ENCODE measurements at regions not wholly inside any gene's neighbourhood (a gene's known extent, or its start where the extent isn't known, plus 50 kb on each side); places are given as distances from the start of the nearest gene placed in this dataset.

DNA sequence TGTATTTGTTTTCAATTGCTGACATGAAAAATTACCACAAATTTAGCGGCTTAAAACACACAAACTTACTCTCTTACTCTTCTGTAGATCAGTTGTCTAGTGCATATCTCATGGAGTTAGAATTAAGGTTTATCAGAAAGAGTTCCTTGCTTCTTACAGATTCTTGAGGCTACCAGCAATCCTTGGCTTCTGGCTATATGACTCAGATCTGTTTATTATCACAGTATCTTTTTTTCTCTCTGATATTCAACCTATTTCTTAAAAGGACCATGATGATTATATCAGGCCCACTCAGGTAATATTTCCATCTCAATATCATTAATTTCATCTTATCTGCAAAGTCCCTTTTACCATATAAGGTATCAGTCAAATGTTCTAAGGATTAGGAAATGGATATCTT is 263.5 kb upstream of the BCHE start:
- TF ChIP-seq, protein P1, sequence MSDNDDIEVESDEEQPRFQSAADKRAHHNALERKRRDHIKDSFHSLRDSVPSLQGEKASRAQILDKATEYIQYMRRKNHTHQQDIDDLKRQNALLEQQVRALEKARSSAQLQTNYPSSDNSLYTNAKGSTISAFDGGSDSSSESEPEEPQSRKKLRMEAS (IDR thresholded peaks at IDR 0.05; ENCODE audit: low read depth), result no peak
- TF ChIP-seq FOXM1 (IDR thresholded peaks at IDR 0.05; ENCODE audit: low read depth), result no peak
- no peak for TF ChIP-seq GABPA (IDR thresholded peaks at IDR 0.05; ENCODE audit: low read depth)
- TF ChIP-seq, protein P2, sequence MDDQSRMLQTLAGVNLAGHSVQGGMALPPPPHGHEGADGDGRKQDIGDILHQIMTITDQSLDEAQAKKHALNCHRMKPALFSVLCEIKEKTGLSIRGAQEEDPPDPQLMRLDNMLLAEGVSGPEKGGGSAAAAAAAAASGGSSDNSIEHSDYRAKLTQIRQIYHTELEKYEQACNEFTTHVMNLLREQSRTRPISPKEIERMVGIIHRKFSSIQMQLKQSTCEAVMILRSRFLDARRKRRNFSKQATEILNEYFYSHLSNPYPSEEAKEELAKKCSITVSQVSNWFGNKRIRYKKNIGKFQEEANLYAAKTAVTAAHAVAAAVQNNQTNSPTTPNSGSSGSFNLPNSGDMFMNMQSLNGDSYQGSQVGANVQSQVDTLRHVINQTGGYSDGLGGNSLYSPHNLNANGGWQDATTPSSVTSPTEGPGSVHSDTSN (IDR thresholded peaks at IDR 0.05), result no peak
- DNase-seq, result no peak
- ChIA-PET POLR2A (no interaction called here), CTCF (no interaction called here)
- no peak overlapping the region for H3K4me3 ChIP-seq (ENCODE audit: low read depth in 2 of 2, low read length in 1 of 2)
- H2AFZ ChIP-seq (ENCODE audit: low read depth), result no peak overlapping the region
- H3K9me2 ChIP-seq, result no peaks in the 10 kb centered on the region
- WGBS (ENCODE audit: low lambda C conversion rate), result 3% methylated on average over 1 of the region's 1 CpG
- no peak overlapping the region for H3K9ac ChIP-seq
- H3K4me2 ChIP-seq, result no peak overlapping the region
- H3K4me1 ChIP-seq (ENCODE audit: control insufficient read depth in 1 of 2, insufficient read depth in 2 of 2, low read depth in 1 of 2, low read length in 1 of 2), result no peaks in the 10 kb centered on the region
- H3K27me3 ChIP-seq (ENCODE audit: insufficient read depth), result no peaks in the 10 kb centered on the region
- H3K79me2 ChIP-seq (ENCODE audit: insufficient read depth), result no peaks in the 10 kb centered on the region
- no peaks in the 10 kb centered on the region for H3F3A ChIP-seq (replicated peaks; ENCODE audit: insufficient read depth)
- no peaks in the 10 kb centered on the region for H4K20me1 ChIP-seq (ENCODE audit: insufficient read depth)
- no peaks in the 10 kb centered on the region for H3K36me3 ChIP-seq (replicated peaks in 1 of 2; ENCODE audit: control insufficient read depth in 1 of 2, insufficient read depth in 2 of 2, low read length in 1 of 2)
- H3K9me3 ChIP-seq, result no peaks in the 10 kb centered on the region
- H3K27ac ChIP-seq (ENCODE audit: low read depth in 2 of 2, low read length in 1 of 2), result no peak overlapping the region

DNA sequence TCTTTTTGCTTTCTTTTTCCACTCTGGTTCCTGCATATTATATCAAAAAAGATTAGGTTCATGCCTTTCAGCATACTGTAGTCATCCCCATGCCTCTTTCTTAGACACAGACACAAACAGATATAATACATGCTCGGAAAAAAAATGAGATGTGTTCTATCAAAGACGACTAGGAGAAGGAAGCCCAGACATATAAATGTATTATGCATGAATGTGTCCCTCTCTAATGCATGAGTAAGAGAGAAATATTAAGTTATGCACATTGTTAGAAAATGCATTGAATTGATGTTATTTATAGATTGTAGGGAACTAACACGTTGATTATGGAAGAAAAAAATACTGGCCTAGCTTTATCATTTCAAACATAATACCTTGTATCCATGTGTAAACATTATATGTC is 252.4 kb upstream of the BCHE start:
- no peak for TF ChIP-seq RFX5 (IDR thresholded peaks at IDR 0.05; ENCODE audit: low read length)
- no peak for TF ChIP-seq MXI1 (IDR thresholded peaks at IDR 0.05; ENCODE audit: low read depth, low read length)
- TF ChIP-seq, protein P3, sequence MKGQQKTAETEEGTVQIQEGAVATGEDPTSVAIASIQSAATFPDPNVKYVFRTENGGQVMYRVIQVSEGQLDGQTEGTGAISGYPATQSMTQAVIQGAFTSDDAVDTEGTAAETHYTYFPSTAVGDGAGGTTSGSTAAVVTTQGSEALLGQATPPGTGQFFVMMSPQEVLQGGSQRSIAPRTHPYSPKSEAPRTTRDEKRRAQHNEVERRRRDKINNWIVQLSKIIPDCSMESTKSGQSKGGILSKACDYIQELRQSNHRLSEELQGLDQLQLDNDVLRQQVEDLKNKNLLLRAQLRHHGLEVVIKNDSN (IDR thresholded peaks at IDR 0.05; ENCODE audit: borderline replicate concordance, low read depth), result no peak
- no peak for TF ChIP-seq GATA2 (CRISPR knock-in tag; IDR thresholded peaks at IDR 0.05)
- TF ChIP-seq FOSL2 (IDR thresholded peaks at IDR 0.05; ENCODE audit: borderline replicate concordance, low read depth), result no peak
- TF ChIP-seq RCOR1 (IDR thresholded peaks at IDR 0.05; ENCODE audit: low read length), result no peak
- no peak for TF ChIP-seq EP300 (IDR thresholded peaks at IDR 0.05; ENCODE audit: borderline replicate concordance in 1 of 2, low read depth in 1 of 2, low read length in 1 of 2)
- no peak for TF ChIP-seq POLR2AphosphoS5 (IDR thresholded peaks at IDR 0.05; ENCODE audit: low read depth, low read length)
- TF ChIP-seq NRF1 (IDR thresholded peaks at IDR 0.05; ENCODE audit: low read depth, low read length), result no peak
- no peak for TF ChIP-seq RXRA (IDR thresholded peaks at IDR 0.05; ENCODE audit: borderline replicate concordance, low read depth)
- no peak for TF ChIP-seq TAF1 (IDR thresholded peaks at IDR 0.05; ENCODE audit: borderline replicate concordance, low read depth, low read length)
- TF ChIP-seq SIN3A (IDR thresholded peaks at IDR 0.05; ENCODE audit: borderline replicate concordance, low read depth, low read length), result no peak
- no peaks in the 10 kb centered on the region for H3K4me1 ChIP-seq (ENCODE audit: control insufficient read depth in 1 of 2, insufficient read depth in 2 of 2, low read depth in 1 of 2, low read length in 1 of 2)
- WGBS (ENCODE audit: low lambda C conversion rate), result 3% methylated on average over 3 of the region's 3 CpGs
- H3K4me3 ChIP-seq (ENCODE audit: low read depth in 2 of 2, low read length in 1 of 2), result no peak overlapping the region
- ChIA-PET POLR2A (no interaction called here), CTCF (no interaction called here)
- no peak overlapping the region for H3K27ac ChIP-seq (ENCODE audit: low read depth in 2 of 2, low read length in 1 of 2)
- H3K36me3 ChIP-seq (replicated peaks in 1 of 2; ENCODE audit: control insufficient read depth in 1 of 2, insufficient read depth in 2 of 2, low read length in 1 of 2), result no peaks in the 10 kb centered on the region
- no peaks in the 10 kb centered on the region for H4K20me1 ChIP-seq (ENCODE audit: insufficient read depth)
- no peaks in the 10 kb centered on the region for H3K27me3 ChIP-seq (ENCODE audit: insufficient read depth)
- H2AFZ ChIP-seq (ENCODE audit: low read depth), result no peak overlapping the region
- no peaks in the 10 kb centered on the region for H3F3A ChIP-seq (replicated peaks; ENCODE audit: insufficient read depth)
- H3K9ac ChIP-seq, result no peak overlapping the region
- H3K4me2 ChIP-seq, result no peak overlapping the region
- no peaks in the 10 kb centered on the region for H3K79me2 ChIP-seq (ENCODE audit: insufficient read depth)
- H3K9me2 ChIP-seq, result no peaks in the 10 kb centered on the region
- no peaks in the 10 kb centered on the region for H3K9me3 ChIP-seq
- DNase-seq, result no peak
